ENCODE measurements at regions not wholly inside any gene's neighbourhood (a gene's known extent, or its start where the extent isn't known, plus 50 kb on each side); places are given as distances from the start of the nearest gene placed in this dataset.

DNA sequence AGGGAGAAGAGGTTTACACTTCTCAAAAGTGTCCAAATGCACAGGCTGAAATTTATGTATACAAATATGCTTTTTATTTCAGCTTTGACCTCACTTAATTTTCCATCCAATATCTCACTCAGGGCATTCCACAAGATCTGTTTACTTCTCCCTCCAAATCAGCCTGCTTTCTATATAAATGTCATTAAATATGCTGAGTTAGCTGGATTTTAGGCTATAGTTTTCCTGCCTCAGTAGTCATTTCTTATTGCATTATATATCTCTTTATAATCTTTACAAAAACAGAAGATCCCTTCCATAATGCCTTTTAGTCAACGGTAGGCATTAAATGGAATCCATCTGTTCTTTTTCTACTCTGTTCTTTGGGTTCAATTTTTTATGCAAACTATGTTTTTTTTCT is 71.7 kb upstream of the KCND2 start:
- DNase-seq (ENCODE audit: extremely low spot score, unreplicated experiment): no peak
- Mint-ChIP-seq H3K9me3 (ENCODE audit: unreplicated experiment) (no peaks in the 10 kb centered on the region), H3K27me3 (ENCODE audit: unreplicated experiment) (no peaks in the 10 kb centered on the region), H3K36me3 (ENCODE audit: unreplicated experiment) (no peaks in the 10 kb centered on the region), H3K4me3 (ENCODE audit: unreplicated experiment) (no peak overlapping the region), H3K27ac (ENCODE audit: unreplicated experiment) (no peak overlapping the region), H3K4me1 (ENCODE audit: unreplicated experiment) (no peaks in the 10 kb centered on the region)
- TF ChIP-seq, protein P1, sequence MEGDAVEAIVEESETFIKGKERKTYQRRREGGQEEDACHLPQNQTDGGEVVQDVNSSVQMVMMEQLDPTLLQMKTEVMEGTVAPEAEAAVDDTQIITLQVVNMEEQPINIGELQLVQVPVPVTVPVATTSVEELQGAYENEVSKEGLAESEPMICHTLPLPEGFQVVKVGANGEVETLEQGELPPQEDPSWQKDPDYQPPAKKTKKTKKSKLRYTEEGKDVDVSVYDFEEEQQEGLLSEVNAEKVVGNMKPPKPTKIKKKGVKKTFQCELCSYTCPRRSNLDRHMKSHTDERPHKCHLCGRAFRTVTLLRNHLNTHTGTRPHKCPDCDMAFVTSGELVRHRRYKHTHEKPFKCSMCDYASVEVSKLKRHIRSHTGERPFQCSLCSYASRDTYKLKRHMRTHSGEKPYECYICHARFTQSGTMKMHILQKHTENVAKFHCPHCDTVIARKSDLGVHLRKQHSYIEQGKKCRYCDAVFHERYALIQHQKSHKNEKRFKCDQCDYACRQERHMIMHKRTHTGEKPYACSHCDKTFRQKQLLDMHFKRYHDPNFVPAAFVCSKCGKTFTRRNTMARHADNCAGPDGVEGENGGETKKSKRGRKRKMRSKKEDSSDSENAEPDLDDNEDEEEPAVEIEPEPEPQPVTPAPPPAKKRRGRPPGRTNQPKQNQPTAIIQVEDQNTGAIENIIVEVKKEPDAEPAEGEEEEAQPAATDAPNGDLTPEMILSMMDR (IDR thresholded peaks at IDR 0.05): no peak

GRCh38 chr7:120205101-120205500 is 67.9 kb upstream of the KCND2 start:
- TF ChIP-seq, protein P1 (IDR thresholded peaks at IDR 0.05): no peak
- H3K27me3 Mint-ChIP-seq (ENCODE audit: unreplicated experiment): peaks cover 2% of the 10 kb centered on the region
- no peaks in the 10 kb centered on the region for H3K4me1 Mint-ChIP-seq (ENCODE audit: unreplicated experiment)
- H3K9me3 Mint-ChIP-seq (ENCODE audit: unreplicated experiment): peaks cover 12% of the 10 kb centered on the region
- no peak for DNase-seq (ENCODE audit: extremely low spot score, unreplicated experiment)
- H3K4me3 Mint-ChIP-seq (ENCODE audit: unreplicated experiment): no peak overlapping the region
- no peaks in the 10 kb centered on the region for H3K36me3 Mint-ChIP-seq (ENCODE audit: unreplicated experiment)
- no peak overlapping the region for H3K27ac Mint-ChIP-seq (ENCODE audit: unreplicated experiment)

GRCh38 chr7:120207037-120207436 is 65.9 kb upstream of the KCND2 start:
- Mint-ChIP-seq H3K36me3 (ENCODE audit: unreplicated experiment) (no peaks in the 10 kb centered on the region), H3K9me3 (ENCODE audit: unreplicated experiment) (peaks cover 12% of the 10 kb centered on the region), H3K4me1 (ENCODE audit: unreplicated experiment) (no peaks in the 10 kb centered on the region), H3K27me3 (ENCODE audit: unreplicated experiment) (peaks cover 2% of the 10 kb centered on the region), H3K27ac (ENCODE audit: unreplicated experiment) (no peak overlapping the region), H3K4me3 (ENCODE audit: unreplicated experiment) (no peak overlapping the region)
- TF ChIP-seq, protein P1 (IDR thresholded peaks at IDR 0.05): no peak
- DNase-seq (ENCODE audit: extremely low spot score, unreplicated experiment): no peak

- TF ChIP-seq, protein P1 (IDR thresholded peaks at IDR 0.05): no peak
- Mint-ChIP-seq H3K4me1 (ENCODE audit: unreplicated experiment) (no peaks in the 10 kb centered on the region), H3K36me3 (ENCODE audit: unreplicated experiment) (no peaks in the 10 kb centered on the region), H3K27me3 (ENCODE audit: unreplicated experiment) (no peaks in the 10 kb centered on the region), H3K27ac (ENCODE audit: unreplicated experiment) (no peak overlapping the region), H3K4me3 (ENCODE audit: unreplicated experiment) (no peak overlapping the region), H3K9me3 (ENCODE audit: unreplicated experiment) (no peaks in the 10 kb centered on the region)
- DNase-seq (ENCODE audit: extremely low spot score, unreplicated experiment): no peak
These were observed 57.3 kb upstream of the KCND2 start for GRCh38 chr7:120215654-120216053.

DNA sequence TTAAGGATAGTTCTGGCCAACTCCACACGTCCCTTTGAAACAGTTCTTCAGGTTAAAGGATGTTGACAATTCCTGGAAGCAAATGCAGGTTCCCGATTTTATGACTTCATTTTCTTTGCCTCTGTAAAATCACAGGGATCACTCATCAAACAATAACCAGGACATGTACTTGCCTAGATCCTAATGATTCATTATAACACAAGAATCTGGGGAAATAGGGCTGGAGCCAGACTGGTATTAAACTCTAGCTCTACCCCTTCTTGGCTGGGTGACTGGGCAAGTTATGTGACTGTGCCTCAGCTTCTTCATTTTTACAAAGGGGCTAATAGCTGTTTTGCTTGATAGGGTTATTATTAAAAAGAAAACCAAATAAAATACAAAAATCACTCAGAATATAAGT is 56.0 kb upstream of the KCND2 start:
- Mint-ChIP-seq H3K9me3 (ENCODE audit: unreplicated experiment) (no peaks in the 10 kb centered on the region), H3K27ac (ENCODE audit: unreplicated experiment) (no peak overlapping the region), H3K4me1 (ENCODE audit: unreplicated experiment) (no peaks in the 10 kb centered on the region), H3K36me3 (ENCODE audit: unreplicated experiment) (no peaks in the 10 kb centered on the region), H3K27me3 (ENCODE audit: unreplicated experiment) (no peaks in the 10 kb centered on the region), H3K4me3 (ENCODE audit: unreplicated experiment) (no peak overlapping the region)
- DNase-seq (ENCODE audit: extremely low spot score, unreplicated experiment): no peak
- TF ChIP-seq, protein P1 (IDR thresholded peaks at IDR 0.05): no peak
